IMR-90 (cell line): ENCODE measurements at regions not wholly inside any gene's neighbourhood (a gene's known extent, or its start where the extent isn't known, plus 50 kb on each side); places are given as distances from the start of the nearest gene placed in this dataset.
A peak's percentile ranks its signal among the peaks of the same experiment; 100 is the strongest.

Experiments used
- ATAC-seq: fragments of 200-7000 bp; cut with Tn5 transposase; 2 replicates; pipeline ENCODE4 v1.9.1; 2020; ENCODE audit warnings: low read depth, mild to moderate bottlenecking, moderate library complexity
- BruUV-seq: library from RNA; stranded (reverse); fragments of 400-500 nt; replicated peaks from 2 replicates; lab custom pipeline; 2021; lab: Mats Ljungman, UMichigan
- CTCF ChIA-PET: fragments of 300-600 bp; formaldehyde crosslinking; extraction: SDS; loops from one replicate; lab custom pipeline; 2021; ENCODE audit warnings: antibody characterized with exemption; lab: Yijun Ruan, JAX
- POLR2A ChIA-PET: fragments of 300-600 bp; sonication (Branson Sonifier 250); formaldehyde crosslinking; loops from one replicate; lab custom pipeline; 2022; ENCODE audit warnings: antibody characterized with exemption; ENCODE audit not compliant: unreplicated experiment; lab: Charles Lee
- DNase-seq: peaks from one replicate; pipeline ENCODE4 v3.0.0; 2013
- H2AFZ ChIP-seq: replicated peaks from 2 replicates; pipeline ENCODE3; 2013; ENCODE audit warnings: low read length, mild to moderate bottlenecking; ENCODE audit not compliant: poor library complexity
- H2AK5ac ChIP-seq: 2 replicates; pipeline ENCODE4 v1.6.1; 2013; ENCODE audit warnings: low read depth, low read length, inconsistent platforms
- H2AK9ac ChIP-seq: replicated peaks from 2 replicates; pipeline ENCODE3; 2013; ENCODE audit warnings: mild to moderate bottlenecking, low read depth, low read length, moderate library complexity; ENCODE audit not compliant: poor library complexity
- H2BK120ac ChIP-seq: 2 replicates; pipeline ENCODE4 v1.6.1; 2013; ENCODE audit warnings: low read depth, low read length, inconsistent platforms
- H2BK15ac ChIP-seq: 3 replicates; pipeline ENCODE4 v1.6.1; 2013; ENCODE audit warnings: low read depth, low read length, inconsistent platforms
- H2BK20ac ChIP-seq: 2 replicates; pipeline ENCODE4 v1.6.1; 2013; ENCODE audit warnings: low read depth, mild to moderate bottlenecking, inconsistent platforms, low read length, moderate library complexity
- H2BK5ac ChIP-seq: 2 replicates; pipeline ENCODE4 v1.6.1; 2013; ENCODE audit warnings: mild to moderate bottlenecking, low read depth, low read length, inconsistent platforms; ENCODE audit not compliant: poor library complexity, severe bottlenecking
- H3K14ac ChIP-seq: replicated peaks from 2 replicates; pipeline ENCODE4 v1.6.1; 2013; ENCODE audit warnings: low read depth, low read length, inconsistent platforms
- H3K18ac ChIP-seq: 2 replicates; pipeline ENCODE4 v1.6.1; 2013; ENCODE audit warnings: low read depth, low read length, control low read depth
- H3K23ac ChIP-seq: 2 replicates; pipeline ENCODE4 v1.6.1; 2013; ENCODE audit warnings: low read depth, low read length, inconsistent platforms
- H3K27ac ChIP-seq: 2 replicates; pipeline ENCODE4 v1.5.1; 2013; ENCODE audit warnings: mild to moderate bottlenecking, control low read depth, low read length; ENCODE audit not compliant: insufficient read depth
- H3K27me3 ChIP-seq: 2 replicates; pipeline ENCODE4 v1.6.1; 2013; ENCODE audit warnings: low read length; ENCODE audit not compliant: control insufficient read depth, insufficient read depth
- H3K36me3 ChIP-seq: 2 replicates; pipeline ENCODE4 v1.6.1; 2013; ENCODE audit warnings: low read length, mixed read lengths; ENCODE audit not compliant: control insufficient read depth, insufficient read depth
- H3K4ac ChIP-seq: 2 replicates; pipeline ENCODE4 v1.6.1; 2013; ENCODE audit warnings: low read depth, low read length, inconsistent platforms
- H3K4me1 ChIP-seq: 2 replicates; pipeline ENCODE4 v1.6.1; 2013; ENCODE audit warnings: low read length, mixed read lengths; ENCODE audit not compliant: control insufficient read depth, insufficient read depth
- H3K4me2 ChIP-seq: 2 replicates; pipeline ENCODE4 v1.6.1; 2013; ENCODE audit warnings: low read depth, mild to moderate bottlenecking, control low read depth, low read length, moderate library complexity
- H3K4me3 ChIP-seq: 2 replicates; pipeline ENCODE4 v1.5.1; 2013; ENCODE audit warnings: low read depth, mild to moderate bottlenecking, control low read depth, low read length, moderate library complexity; ENCODE audit not compliant: insufficient read depth
- H3K56ac ChIP-seq: 2 replicates; pipeline ENCODE4 v1.6.1; 2013; ENCODE audit warnings: low read length, inconsistent platforms; ENCODE audit not compliant: insufficient read depth; ENCODE audit errors: extremely low read depth
- H3K79me1 ChIP-seq, 2 experiments: 2 replicates each; pipeline ENCODE4 v1.6.1; 2013; ENCODE audit warnings: low read length in 2 of 2, inconsistent platforms in 1 of 2, low read depth in 1 of 2
- H3K9ac ChIP-seq: 2 replicates; pipeline ENCODE4 v1.6.1; 2013; ENCODE audit warnings: low read depth, low read length, control low read depth
- H3K9me1 ChIP-seq: 2 replicates; pipeline ENCODE4 v1.6.1; 2013; ENCODE audit warnings: low read length, inconsistent platforms; ENCODE audit not compliant: insufficient read depth
- H3K9me3 ChIP-seq: 2 replicates; pipeline ENCODE4 v1.6.1; 2013; ENCODE audit warnings: low read length; ENCODE audit not compliant: control insufficient read depth, insufficient read depth
- H4K20me1 ChIP-seq: 2 replicates; pipeline ENCODE4 v1.6.1; 2013; ENCODE audit warnings: low read length, inconsistent platforms; ENCODE audit not compliant: insufficient read depth
- H4K5ac ChIP-seq: 2 replicates; pipeline ENCODE4 v1.6.1; 2013; ENCODE audit warnings: mild to moderate bottlenecking, low read depth, low read length, control low read depth
- H4K8ac ChIP-seq, 2 experiments: 2 replicates each; pipeline ENCODE4 v1.6.1; 2013; ENCODE audit warnings: low read depth in 2 of 2, low read length in 2 of 2, control low read depth in 1 of 2, inconsistent platforms in 1 of 2
- H4K91ac ChIP-seq: 2 replicates; pipeline ENCODE4 v1.6.1; 2013; ENCODE audit warnings: low read depth, low read length, inconsistent platforms; ENCODE audit not compliant: insufficient read depth
- MAFK ChIP-seq: IDR thresholded peaks from 2 replicates; pipeline ENCODE4 v1.6.1; 2012; ENCODE audit warnings: low read depth, low read length, improper control_type of control experiment
- SMC3 ChIP-seq: fragments of 150-350 bp; IDR thresholded peaks from 2 replicates; pipeline ENCODE4 v1.6.1; 2016; ENCODE audit warnings: low read depth, mild to moderate bottlenecking, antibody characterized with exemption, low read length, moderate library complexity
- whole genome bisulfite sequencing, 2 experiments: methylation state at CpG; one replicate each; pipeline versions ENCODE4 v1.1.5 to v1.1.7; 2013; ENCODE audit warnings: missing lambda C conversion rate in 2 of 2; ENCODE audit not compliant: insufficient read length in 1 of 2; ENCODE audit errors: extremely low coverage in 2 of 2; 5-methylcytosine and 5-hydroxymethylcytosine counted together
- dilution Hi-C: fragments of 300-500 bp; cut with HindIII; formaldehyde crosslinking; loops from one replicate; pipeline ENCODE4 v1.14.3; 2018; ENCODE audit warnings: low sequenced_read_pairs; ENCODE audit not compliant: unreplicated experiment
- in situ Hi-C: fragments of 300-500 bp; cut with MboI; formaldehyde crosslinking; loops from 3 replicates; pipeline ENCODE4 v1.14.3; 2019; ENCODE audit warnings: low sequenced_read_pairs, inconsistent platforms, mixed read lengths
- intact Hi-C: fragments of 100-400 bp; cut with micrococcal nuclease; formaldehyde crosslinking; loops from 2 replicates; pipeline ENCODE4 v1.10.0; 2022

GRCh38 chr18:26708806-26709716, 156.4 kb downstream of the AQP4 start:
- no peak for DNase-seq
- no peak overlapping the region for H3K27ac ChIP-seq
- H2BK20ac ChIP-seq = no peak overlapping the region
- no peak for ATAC-seq
- no peak overlapping the region for H3K56ac ChIP-seq
- H3K23ac ChIP-seq = no peak overlapping the region
- no TSS peak for BruUV-seq
- no peak overlapping the region for H4K5ac ChIP-seq
- no peak overlapping the region for H3K18ac ChIP-seq
- H3K9me3 ChIP-seq = no peaks in the 10 kb centered on the region
- no peak overlapping the region for H3K4me2 ChIP-seq
- no peaks in the 10 kb centered on the region for H3K36me3 ChIP-seq
- H3K27me3 ChIP-seq = no peaks in the 10 kb centered on the region
- H2AK5ac ChIP-seq = no peak overlapping the region
- no peak overlapping the region for H2AK9ac ChIP-seq
- no CpG with 5 or more reads among the region's 7 CpGs for WGBS, 2 experiments
- POLR2A ChIA-PET = no interaction called here
- no peak overlapping the region for H4K91ac ChIP-seq
- H3K14ac ChIP-seq = no peak overlapping the region
- H3K4ac ChIP-seq = no peak overlapping the region
- no peak overlapping the region for H2BK15ac ChIP-seq
- dilution Hi-C loops (no loop called here), intact Hi-C loops (no loop called here), in situ Hi-C loops (no loop called here)
- H3K79me1 ChIP-seq = no peaks in the 10 kb centered on the region
- H3K4me3 ChIP-seq = no peak overlapping the region
- CTCF ChIA-PET = no interaction called here
- H3K9ac ChIP-seq = no peak overlapping the region
- no peaks in the 10 kb centered on the region for H3K9me1 ChIP-seq
- no peak overlapping the region for H2BK120ac ChIP-seq
- no peaks in the 10 kb centered on the region for H3K4me1 ChIP-seq
- peak; percentile 45 for TF ChIP-seq MAFK
- no peak for TF ChIP-seq SMC3
- H4K20me1 ChIP-seq = no peaks in the 10 kb centered on the region
- H4K8ac ChIP-seq = no peak overlapping the region
- no peak overlapping the region for H2AFZ ChIP-seq
- no peak overlapping the region for H2BK5ac ChIP-seq
